ENCODE measurements at regions not wholly inside any gene's neighbourhood (a gene's known extent, or its start where the extent isn't known, plus 50 kb on each side); places are given as distances from the start of the nearest gene placed in this dataset.
"Not testable (repeated sequence)": the region's sequence is repeated elsewhere in the genome, so short reads cannot be mapped to it uniquely, and the experiment has no call there.

- no peak for DNase-seq (ENCODE audit: extremely low read depth, low read depth)
These were observed 196.1 kb upstream of the SVIL start for GRCh38 chr10:29830531-29831512.

GRCh38 chr10:29829776-29830175 lies 195.0 kb upstream of the SVIL start:
- no peak for DNase-seq (ENCODE audit: extremely low read depth, low read depth)

GRCh38 chr10:29828956-29829355 lies 194.2 kb upstream of the SVIL start:
- DNase-seq (ENCODE audit: extremely low read depth, low read depth), result no peak

- DNase-seq (ENCODE audit: extremely low read depth, low read depth), result no peak
These were observed 193.7 kb upstream of the SVIL start for GRCh38 chr10:29828440-29828894.

DNA sequence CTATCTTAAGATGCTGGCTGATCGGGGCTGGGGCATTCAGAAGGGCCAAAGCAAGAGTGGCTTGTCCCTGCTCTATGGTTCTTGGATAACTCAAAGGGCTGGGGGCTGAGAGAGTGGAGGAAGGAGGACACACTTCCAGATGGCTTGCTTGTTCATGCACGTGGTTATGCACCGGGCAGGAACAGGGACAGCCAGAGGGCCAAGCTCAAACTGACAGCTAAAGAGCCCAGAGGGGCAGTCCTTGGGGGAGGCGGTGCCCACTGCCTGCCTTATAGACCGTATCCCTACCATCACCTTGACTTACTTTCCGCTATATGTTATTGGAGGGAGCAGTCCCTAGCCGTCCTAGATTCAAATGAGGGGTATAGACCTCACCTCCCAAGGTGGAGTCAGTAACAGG lies 192.7 kb upstream of the SVIL start:
- no peak for DNase-seq (ENCODE audit: extremely low read depth, low read depth)

DNA sequence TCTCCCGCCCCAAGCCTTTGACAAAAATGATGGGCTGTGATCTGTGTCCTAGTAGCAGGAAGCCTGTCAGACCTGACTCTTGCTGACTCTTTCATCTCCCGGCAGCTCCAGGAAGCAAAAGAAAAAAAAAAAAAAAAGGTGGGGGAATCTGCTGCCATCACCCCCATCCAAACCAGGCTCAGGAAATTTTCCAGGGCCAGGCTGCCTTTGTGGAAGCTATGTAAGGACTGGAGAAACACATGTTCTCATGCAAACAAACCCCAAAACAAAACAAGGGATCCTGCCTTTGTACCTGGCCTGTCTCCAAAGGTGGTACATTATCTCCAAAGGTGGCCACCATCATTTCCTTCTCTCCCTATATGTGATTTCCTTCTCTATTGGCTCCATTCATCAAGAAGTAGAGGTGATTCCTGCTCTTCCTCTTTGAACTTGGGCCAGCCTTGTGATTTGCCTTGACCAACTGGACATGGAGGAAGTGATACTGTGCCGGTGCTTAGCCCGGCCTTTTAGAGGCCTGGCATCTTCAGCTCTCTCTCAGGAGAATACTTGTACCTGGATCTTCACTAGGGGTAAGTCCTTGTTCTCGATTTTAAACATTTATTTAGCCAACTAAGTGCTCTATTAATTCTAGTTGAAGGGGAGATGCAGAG lies 192.2 kb upstream of the SVIL start:
- no peak for DNase-seq (ENCODE audit: extremely low read depth, low read depth)

DNA sequence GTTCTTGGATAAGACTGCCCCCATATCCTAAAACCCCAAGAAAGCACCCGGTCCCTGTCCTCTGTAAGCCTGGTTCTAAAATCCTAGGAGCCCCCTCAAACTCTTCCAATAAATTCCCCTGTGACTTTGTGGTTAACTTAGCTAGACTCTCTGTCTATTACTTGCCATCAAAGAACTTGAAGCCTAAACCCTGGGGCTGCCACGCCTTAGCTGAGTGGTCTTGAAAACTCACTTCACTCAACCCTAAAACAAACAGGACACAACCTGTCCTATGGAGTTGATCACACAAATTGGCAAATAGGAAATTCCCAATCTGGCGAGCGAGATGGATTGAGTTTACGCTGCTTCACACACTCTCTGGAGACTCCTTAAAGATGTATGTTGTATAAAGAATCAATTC lies 191.4 kb upstream of the SVIL start:
- no peak for DNase-seq (ENCODE audit: extremely low read depth, low read depth)

- DNase-seq (ENCODE audit: extremely low read depth, low read depth), result no peak
These were observed 188.8 kb upstream of the SVIL start for GRCh38 chr10:29823553-29824080.

DNA sequence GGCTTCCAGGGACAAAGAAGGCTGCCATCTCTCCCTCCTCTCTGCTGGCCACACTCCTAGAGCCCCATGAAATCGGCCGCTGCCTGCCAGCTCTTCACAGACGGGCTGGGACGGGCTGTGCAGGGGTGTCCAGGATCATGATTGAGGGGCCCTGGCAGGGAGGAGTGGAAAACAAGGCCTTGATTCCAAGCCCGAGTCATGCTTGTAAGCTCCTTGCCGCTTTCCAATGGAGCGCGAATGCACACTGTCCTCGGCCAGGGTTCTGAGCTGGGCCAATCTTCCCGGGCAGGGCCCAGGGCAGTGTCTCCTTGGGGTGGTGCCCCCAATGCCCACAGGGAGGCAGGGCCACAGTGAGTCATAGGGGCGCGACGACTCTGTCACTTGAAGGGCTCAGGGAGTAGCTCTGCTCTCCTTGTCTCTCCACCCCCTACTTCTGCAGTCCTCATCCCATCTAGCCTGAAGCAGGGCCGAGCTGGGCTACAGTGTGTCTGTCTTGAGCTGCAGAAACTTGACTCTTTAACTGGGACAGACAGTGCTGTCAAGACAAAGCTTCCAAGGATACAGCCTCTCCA lies 186.2 kb upstream of the SVIL start:
- DNase-seq (ENCODE audit: extremely low read depth, low read depth), result no peak

- DNase-seq (ENCODE audit: extremely low read depth, low read depth), result no peak
These were observed 182.2 kb upstream of the SVIL start for GRCh38 chr10:29816801-29817558.

GRCh38 chr10:29815572-29815971 lies 180.8 kb upstream of the SVIL start:
- DNase-seq (ENCODE audit: extremely low read depth, low read depth), result no peak

GRCh38 chr10:29811751-29812427 lies 177.1 kb upstream of the SVIL start:
- DNase-seq (ENCODE audit: extremely low read depth, low read depth), result peak; percentile 69

GRCh38 chr10:29810816-29811215 lies 176.0 kb upstream of the SVIL start:
- no peak for DNase-seq (ENCODE audit: extremely low read depth, low read depth)

DNA sequence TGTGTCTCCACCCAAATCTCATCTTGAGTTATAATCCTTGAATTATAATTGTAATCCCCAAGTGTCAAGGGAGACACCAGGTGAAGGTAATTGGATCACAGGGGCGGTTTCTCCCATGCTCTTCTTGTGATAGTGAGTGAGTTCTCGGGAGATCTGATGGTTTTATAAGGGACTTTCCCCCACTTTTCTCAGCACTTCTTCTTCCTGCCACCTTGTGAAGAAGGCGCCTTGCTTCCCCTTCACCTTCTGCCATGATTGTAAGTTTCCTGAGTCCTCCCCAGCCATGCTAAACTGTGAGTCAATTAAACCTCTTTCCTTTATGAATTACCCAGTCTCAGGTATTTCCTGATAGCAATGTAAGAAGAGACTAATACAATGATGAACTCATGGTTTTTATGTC lies 175.5 kb upstream of the SVIL start:
- DNase-seq (ENCODE audit: extremely low read depth, low read depth), result not testable (repeated sequence)

DNA sequence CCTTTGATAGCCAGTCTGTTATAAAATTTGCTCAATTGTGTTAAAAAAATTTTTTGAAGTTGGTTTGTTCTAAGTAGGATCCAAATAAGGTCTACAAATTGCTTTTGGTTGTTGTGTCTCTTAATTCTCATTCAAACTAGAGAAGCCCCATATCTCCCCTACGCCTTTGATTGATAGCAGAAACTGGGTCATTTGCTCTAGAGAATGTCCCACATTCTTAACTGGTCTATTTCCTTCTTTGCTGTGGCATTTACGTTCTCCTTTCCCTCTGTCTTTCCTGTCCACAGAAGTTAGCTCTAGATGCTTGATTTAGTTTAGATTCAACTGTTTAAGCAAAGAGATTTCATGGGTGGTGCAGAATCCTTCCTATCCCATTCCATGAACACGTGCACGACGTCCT lies 174.6 kb upstream of the SVIL start:
- no peak for DNase-seq (ENCODE audit: extremely low read depth, low read depth)

DNA sequence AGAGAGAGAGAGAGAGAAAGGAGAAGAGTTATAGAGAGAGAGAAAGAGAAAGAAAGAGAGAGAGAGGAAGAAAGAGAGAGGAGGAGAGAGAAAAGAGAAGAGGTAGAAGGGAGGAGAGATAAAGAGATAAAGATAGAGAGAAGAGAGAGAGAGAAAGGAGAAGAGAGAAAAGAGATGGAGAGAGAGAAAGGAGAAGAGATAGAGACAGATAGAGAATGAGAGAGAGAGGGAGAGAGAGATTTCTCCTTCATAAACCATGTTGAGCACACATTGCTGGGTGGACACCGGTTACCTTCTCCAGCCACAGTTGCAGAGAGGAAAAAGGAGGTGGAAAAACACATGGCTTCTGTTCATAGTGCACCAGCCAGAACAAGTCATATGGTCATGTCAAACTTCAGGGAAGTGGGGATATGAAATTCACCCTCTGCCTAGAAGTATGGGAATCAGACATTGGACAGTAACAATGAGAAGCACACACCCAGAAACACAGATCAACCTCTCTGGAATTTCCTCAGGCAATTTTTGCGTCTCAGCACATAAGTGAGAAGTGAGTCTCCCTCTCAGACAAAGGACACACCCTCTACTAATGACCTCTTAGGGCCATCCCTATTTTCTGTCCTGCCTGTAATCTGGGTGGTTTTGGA lies 172.5 kb upstream of the SVIL start:
- DNase-seq (ENCODE audit: extremely low read depth, low read depth), result peak; percentile 85

DNA sequence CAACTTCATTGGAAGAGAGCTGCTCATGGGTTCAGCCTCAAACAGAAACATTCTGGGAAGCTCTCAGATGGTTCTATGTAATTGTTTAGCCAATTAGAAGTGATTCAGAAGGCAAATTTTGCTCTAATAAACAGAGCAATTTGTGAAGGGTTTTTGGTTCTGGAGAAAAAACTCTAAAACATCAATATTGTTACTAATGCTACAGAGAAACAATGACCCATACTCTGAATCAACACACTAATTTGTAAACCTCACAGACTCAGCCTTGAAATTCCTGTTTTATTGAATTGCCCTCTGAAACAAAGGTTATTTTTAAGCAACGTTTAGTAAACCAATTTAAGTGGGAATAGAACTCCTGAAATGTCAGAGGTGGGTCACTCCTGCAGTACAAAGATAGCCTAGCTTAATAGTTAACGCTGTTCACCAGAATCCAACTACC lies 171.6 kb upstream of the SVIL start:
- DNase-seq (ENCODE audit: extremely low read depth, low read depth), result no peak

- DNase-seq (ENCODE audit: extremely low read depth, low read depth), result no peak
These were observed 170.5 kb upstream of the SVIL start for GRCh38 chr10:29805134-29805723.
